GM12875 (cell line): ENCODE measurements at regions not wholly inside any gene's neighbourhood (a gene's known extent, or its start where the extent isn't known, plus 50 kb on each side); places are given as distances from the start of the nearest gene placed in this dataset.

Source experiments
- H3K4me3 ChIP-seq: one replicate; pipeline ENCODE4 v1.5.1; 2011; ENCODE audit warnings: low read depth, low read length, control low read depth
- TF ChIP-seq, protein P1 (sequence below): IDR thresholded peaks from 2 replicates; pipeline ENCODE4 v1.5.1; 2011; ENCODE audit warnings: low read depth, mild to moderate bottlenecking, control low read depth, inconsistent platforms, low read length, moderate library complexity, borderline replicate concordance; ENCODE audit not compliant: insufficient read depth

GRCh38 chr12:77601069-77601468 is 229.6 kb upstream of the NAV3 start:
- TF ChIP-seq, protein P1, sequence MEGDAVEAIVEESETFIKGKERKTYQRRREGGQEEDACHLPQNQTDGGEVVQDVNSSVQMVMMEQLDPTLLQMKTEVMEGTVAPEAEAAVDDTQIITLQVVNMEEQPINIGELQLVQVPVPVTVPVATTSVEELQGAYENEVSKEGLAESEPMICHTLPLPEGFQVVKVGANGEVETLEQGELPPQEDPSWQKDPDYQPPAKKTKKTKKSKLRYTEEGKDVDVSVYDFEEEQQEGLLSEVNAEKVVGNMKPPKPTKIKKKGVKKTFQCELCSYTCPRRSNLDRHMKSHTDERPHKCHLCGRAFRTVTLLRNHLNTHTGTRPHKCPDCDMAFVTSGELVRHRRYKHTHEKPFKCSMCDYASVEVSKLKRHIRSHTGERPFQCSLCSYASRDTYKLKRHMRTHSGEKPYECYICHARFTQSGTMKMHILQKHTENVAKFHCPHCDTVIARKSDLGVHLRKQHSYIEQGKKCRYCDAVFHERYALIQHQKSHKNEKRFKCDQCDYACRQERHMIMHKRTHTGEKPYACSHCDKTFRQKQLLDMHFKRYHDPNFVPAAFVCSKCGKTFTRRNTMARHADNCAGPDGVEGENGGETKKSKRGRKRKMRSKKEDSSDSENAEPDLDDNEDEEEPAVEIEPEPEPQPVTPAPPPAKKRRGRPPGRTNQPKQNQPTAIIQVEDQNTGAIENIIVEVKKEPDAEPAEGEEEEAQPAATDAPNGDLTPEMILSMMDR: no peak
- H3K4me3 ChIP-seq: no peak overlapping the region

DNA sequence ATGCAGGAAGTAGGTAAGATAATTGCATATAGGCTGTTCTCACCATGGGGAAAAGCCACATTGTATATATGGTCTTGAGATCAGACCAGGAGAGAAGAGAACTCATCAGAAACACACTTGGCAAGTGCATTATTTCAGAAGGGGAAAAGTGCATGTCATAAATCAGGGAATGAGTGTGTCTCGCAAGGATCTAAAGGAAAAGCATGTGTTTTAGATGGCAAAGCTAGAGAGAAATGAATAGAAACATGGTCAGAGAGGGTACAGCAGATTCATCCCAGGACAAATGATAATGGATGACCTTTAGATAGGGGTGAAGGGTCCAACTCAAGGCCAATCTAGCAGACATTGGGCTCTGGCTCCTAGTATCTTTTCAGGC is 230.2 kb upstream of the NAV3 start:
- TF ChIP-seq, protein P1: no peak

DNA sequence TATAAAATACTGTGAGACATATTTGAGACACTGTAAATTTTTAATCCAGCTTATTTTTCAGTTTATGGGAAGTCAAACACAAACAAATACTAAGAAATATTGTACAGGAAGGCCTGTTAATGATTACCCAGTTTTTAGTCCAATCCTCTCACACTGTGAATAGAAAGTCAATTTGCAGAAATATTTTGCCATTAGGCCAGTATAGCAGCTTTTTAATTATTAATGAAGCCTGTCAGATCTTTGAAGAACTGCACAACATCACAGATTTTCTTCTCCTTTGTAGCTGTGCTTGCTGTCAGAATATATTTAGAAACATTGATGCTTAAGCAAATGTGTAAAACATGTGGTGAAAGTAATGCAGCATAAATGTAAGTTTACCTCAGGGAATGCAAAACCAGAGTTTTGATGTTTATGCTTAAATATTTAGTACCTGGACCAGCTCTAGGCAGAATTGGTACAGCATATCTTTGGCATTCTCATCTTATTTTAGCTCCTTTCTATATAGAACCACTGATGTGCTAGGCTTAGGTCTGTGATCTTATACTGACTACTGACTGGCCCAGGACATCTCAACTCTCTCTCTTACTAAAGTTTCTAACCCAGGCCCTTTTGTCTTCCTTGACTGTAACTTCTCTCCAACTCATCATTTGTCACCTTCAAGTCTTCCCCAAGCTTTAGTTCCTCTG is 230.8 kb upstream of the NAV3 start:
- no peak overlapping the region for H3K4me3 ChIP-seq
- TF ChIP-seq, protein P1: no peak

More for the DNA sequence above, 230.2 kb upstream of the NAV3 start:
- H3K4me3 ChIP-seq: no peak overlapping the region

- TF ChIP-seq, protein P1: no peak
- no peak overlapping the region for H3K4me3 ChIP-seq
These were observed 236.3 kb upstream of the NAV3 start for GRCh38 chr12:77594366-77594765.

GRCh38 chr12:77592836-77593235 is 237.9 kb upstream of the NAV3 start:
- TF ChIP-seq, protein P1: no peak
- no peak overlapping the region for H3K4me3 ChIP-seq

- TF ChIP-seq, protein P1: no peak
These were observed 238.5 kb upstream of the NAV3 start for GRCh38 chr12:77591959-77592743.

DNA sequence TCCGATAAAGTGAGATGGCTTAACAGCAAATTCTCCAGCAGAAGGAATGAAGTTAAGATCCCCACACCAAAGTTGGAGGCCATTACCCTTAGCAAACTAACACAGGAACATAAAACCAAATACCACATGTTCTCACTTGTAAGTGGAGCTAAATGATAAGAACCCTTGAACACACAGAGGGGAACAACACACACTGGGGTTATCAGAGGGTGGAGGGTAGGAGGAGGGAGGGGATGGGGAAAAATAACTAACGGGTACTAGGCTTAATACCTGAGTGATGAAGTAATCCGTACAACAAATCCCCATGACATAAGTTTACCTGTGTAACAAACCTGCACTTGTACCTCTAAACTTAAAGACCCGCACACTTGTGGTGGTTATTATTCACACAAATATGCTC is 240.4 kb upstream of the NAV3 start:
- H3K4me3 ChIP-seq: no peak overlapping the region
- TF ChIP-seq, protein P1: no peak

More at GRCh38 chr12:77591959-77592743, 238.5 kb upstream of the NAV3 start:
- no peak overlapping the region for H3K4me3 ChIP-seq
